HEK293 (cell line): ENCODE measurements at regions not wholly inside any gene's neighbourhood (a gene's known extent, or its start where the extent isn't known, plus 50 kb on each side); places are given as distances from the start of the nearest gene placed in this dataset.
A peak's percentile ranks its signal among the peaks of the same experiment; 100 is the strongest.
"Not testable (repeated sequence)": the region's sequence is repeated elsewhere in the genome, so short reads cannot be mapped to it uniquely, and the experiment has no call there.

Experiments
- CTCF ChIA-PET: fragments of 350-600 bp; formaldehyde crosslinking; extraction: SDS; loops from one replicate; lab custom pipeline; 2021; ENCODE audit warnings: antibody characterized with exemption; lab: Yijun Ruan, JAX
- POLR2A ChIA-PET: fragments of 300-600 bp; formaldehyde crosslinking; extraction: SDS; loops from one replicate; lab custom pipeline; 2020; ENCODE audit warnings: antibody characterized with exemption, inconsistent platforms; lab: Yijun Ruan, JAX
- H3K27ac ChIP-seq: fragments of 200-500 bp; sonication (Bioruptor generic); 2 replicates; pipeline ENCODE4 v1.5.1; 2014; ENCODE audit warnings: low read depth, low read length, control low read depth, inconsistent platforms; ENCODE audit errors: extremely low read depth
- H3K36me3 ChIP-seq, 2 experiments: fragments of 200-500 bp in 1 of 2; sonication (Bioruptor generic) in 1 of 2; 1 replicate in 1 of 2; 2 replicates in 1 of 2; pipeline ENCODE4 v1.5.1; 2014 to 2017; ENCODE audit warnings: inconsistent platforms in 2 of 2, low read length in 2 of 2; ENCODE audit not compliant: control insufficient read depth in 2 of 2, insufficient read depth in 1 of 2
- H3K4me1 ChIP-seq: fragments of 200-500 bp; sonication (Bioruptor generic); 2 replicates; pipeline ENCODE4 v1.5.1; 2014; ENCODE audit warnings: mild to moderate bottlenecking, low read length, inconsistent platforms; ENCODE audit not compliant: control insufficient read depth, insufficient read depth
- H3K4me3 ChIP-seq: 2 replicates; pipeline ENCODE4 v1.5.1; 2011; ENCODE audit warnings: low read depth, mild to moderate bottlenecking, control low read depth, low read length, moderate library complexity
- H3K9me3 ChIP-seq: fragments of 200-500 bp; sonication (Bioruptor generic); 2 replicates; pipeline ENCODE4 v1.5.1; 2014; ENCODE audit warnings: low read depth, low read length, inconsistent platforms; ENCODE audit not compliant: control insufficient read depth, insufficient read depth
- BCL11B ChIP-seq: fragments of 450-650 bp; formaldehyde crosslinking; IDR thresholded peaks from 2 replicates; pipeline ENCODE4 v1.5.1; 2016; ENCODE audit warnings: low read depth, missing biosample characterization, missing genetic modification characterization
- IKZF3 ChIP-seq: fragments of 450-650 bp; IDR thresholded peaks from 2 replicates; pipeline ENCODE4 v1.5.0; 2018; ENCODE audit warnings: missing biosample characterization, mild to moderate bottlenecking, missing genetic modification characterization, moderate library complexity
- REST ChIP-seq: fragments of 450-650 bp; formaldehyde crosslinking; IDR thresholded peaks from 2 replicates; pipeline ENCODE4 v1.5.1; 2016; ENCODE audit warnings: missing biosample characterization, missing genetic modification characterization
- YY2 ChIP-seq: fragments of 450-650 bp; formaldehyde crosslinking; IDR thresholded peaks from 2 replicates; pipeline ENCODE4 v1.5.1; 2016; ENCODE audit warnings: missing biosample characterization, missing genetic modification characterization
- ZBTB48 ChIP-seq: fragments of 450-650 bp; formaldehyde crosslinking; IDR thresholded peaks from 2 replicates; pipeline ENCODE4 v1.5.1; 2016; ENCODE audit warnings: missing biosample characterization, missing genetic modification characterization
- ZNF155 ChIP-seq: fragments of 450-650 bp; formaldehyde crosslinking; IDR thresholded peaks from 2 replicates; pipeline ENCODE4 v1.5.1; 2016; ENCODE audit warnings: missing biosample characterization, missing genetic modification characterization
- ZNF174 ChIP-seq: fragments of 450-650 bp; formaldehyde crosslinking; IDR thresholded peaks from 2 replicates; pipeline ENCODE4 v1.5.0; 2017; ENCODE audit warnings: missing biosample characterization, mild to moderate bottlenecking, missing genetic modification characterization
- ZNF248 ChIP-seq: fragments of 450-650 bp; formaldehyde crosslinking; IDR thresholded peaks from 2 replicates; pipeline ENCODE4 v1.5.1; 2017; ENCODE audit warnings: missing biosample characterization, missing genetic modification characterization
- ZNF280D ChIP-seq: fragments of 450-650 bp; formaldehyde crosslinking; IDR thresholded peaks from 2 replicates; pipeline ENCODE4 v1.5.1; 2016; ENCODE audit warnings: missing biosample characterization, missing genetic modification characterization
- ZNF426 ChIP-seq: fragments of 450-650 bp; formaldehyde crosslinking; IDR thresholded peaks from 2 replicates; pipeline ENCODE4 v1.5.1; 2017; ENCODE audit warnings: missing biosample characterization, missing genetic modification characterization, mild to moderate bottlenecking, inconsistent platforms, moderate library complexity
- ZNF560 ChIP-seq: fragments of 450-650 bp; formaldehyde crosslinking; IDR thresholded peaks from 2 replicates; pipeline ENCODE4 v1.5.1; 2017; ENCODE audit warnings: missing biosample characterization, missing genetic modification characterization, borderline replicate concordance
- ZNF677 ChIP-seq: fragments of 450-650 bp; IDR thresholded peaks from 2 replicates; pipeline ENCODE4 v1.5.0; 2018; ENCODE audit warnings: missing biosample characterization, mild to moderate bottlenecking, missing genetic modification characterization, moderate library complexity
- ZNF785 ChIP-seq: fragments of 450-650 bp; formaldehyde crosslinking; IDR thresholded peaks from 2 replicates; pipeline ENCODE4 v1.5.1; 2016; ENCODE audit warnings: missing biosample characterization, missing genetic modification characterization
- ZNF792 ChIP-seq: fragments of 450-650 bp; formaldehyde crosslinking; IDR thresholded peaks from 2 replicates; pipeline ENCODE4 v1.5.1; 2016; ENCODE audit warnings: missing biosample characterization, missing genetic modification characterization
- ZNF830 ChIP-seq: fragments of 450-650 bp; IDR thresholded peaks from 2 replicates; pipeline ENCODE4 v1.5.0; 2018; ENCODE audit warnings: missing biosample characterization, missing genetic modification characterization, low read depth, mild to moderate bottlenecking, moderate library complexity
- ZSCAN16 ChIP-seq: fragments of 450-650 bp; formaldehyde crosslinking; IDR thresholded peaks from 2 replicates; pipeline ENCODE4 v1.5.1; 2016; ENCODE audit warnings: missing biosample characterization, missing genetic modification characterization
- ZSCAN18 ChIP-seq: fragments of 450-650 bp; formaldehyde crosslinking; IDR thresholded peaks from 2 replicates; pipeline ENCODE4 v1.5.1; 2016; ENCODE audit warnings: missing biosample characterization, missing genetic modification characterization

DNA sequence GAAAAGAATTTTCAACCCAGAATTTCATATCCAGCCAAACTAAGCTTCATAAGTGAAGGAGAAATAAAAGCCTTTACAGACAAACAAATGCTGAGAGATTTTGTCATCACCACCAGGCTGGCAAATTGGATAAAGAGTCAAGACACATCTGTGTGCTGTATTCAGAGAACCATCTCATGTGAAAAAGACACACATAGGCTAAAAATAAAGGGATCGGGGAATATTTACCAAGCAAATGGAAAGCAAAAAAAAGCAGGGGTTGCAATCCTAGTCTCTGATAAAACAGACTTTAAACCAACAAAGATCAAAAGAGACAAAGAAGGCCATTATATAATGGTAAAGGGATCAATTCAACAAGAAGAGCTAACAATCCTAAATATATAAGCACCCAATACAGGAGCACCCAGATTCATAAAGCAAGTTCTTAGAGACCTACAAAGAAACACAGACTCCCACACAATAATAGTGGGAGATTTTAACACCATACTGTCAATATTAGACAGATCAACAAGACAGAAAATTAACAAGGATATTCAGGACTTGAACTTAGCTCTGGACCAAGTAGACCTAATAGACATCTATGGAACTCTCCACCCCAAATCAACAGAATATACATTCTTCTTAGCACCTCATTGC, 55.9 kb upstream of the ACSM6 start:
- H3K27ac ChIP-seq, H3K36me3 ChIP-seq, H3K9me3 ChIP-seq, CTCF ChIA-PET, H3K4me1 ChIP-seq, POLR2A ChIA-PET, H3K4me3 ChIP-seq: not testable (repeated sequence)

GRCh38 chr10:95134490-95134889, 59.5 kb upstream of the ACSM6 start:
- POLR2A ChIA-PET = no interaction called here
- TF ChIP-seq ZNF830 (tag by site-specific recombination) (no peak), ZNF677 (tag by site-specific recombination) (peak; percentile 94), ZSCAN18 (tag by site-specific recombination) (no peak), IKZF3 (tag by site-specific recombination) (no peak)
- Histone ChIP-seq H3K9me3 (no peaks in the 10 kb centered on the region), H3K4me1 (no peaks in the 10 kb centered on the region), H3K36me3 (no peaks in the 10 kb centered on the region), H3K4me3 (no peak overlapping the region), H3K27ac (no peak overlapping the region)
- CTCF ChIA-PET = interaction anchor here (0.6 to 4.0 kb wide), 9 partner anchors 49 to 1068 kb away, joined by 3 to 38 read pairs (median 6); no protein-coding TSS in a partner anchor

- Histone ChIP-seq H3K4me1 (no peaks in the 10 kb centered on the region), H3K4me3 (no peak overlapping the region), H3K36me3 (no peaks in the 10 kb centered on the region), H3K9me3 (no peaks in the 10 kb centered on the region), H3K27ac (no peak overlapping the region)
- POLR2A ChIA-PET = no interaction called here
- TF ChIP-seq ZNF174 (tag by site-specific recombination) = no peak
- TF ChIP-seq ZNF785 (tag by site-specific recombination) = no peak
- TF ChIP-seq BCL11B (tag by site-specific recombination) = no peak
- TF ChIP-seq ZSCAN16 (tag by site-specific recombination) = no peak
- no peak for TF ChIP-seq ZNF155 (tag by site-specific recombination)
- no peak for TF ChIP-seq ZNF248 (tag by site-specific recombination)
- CTCF ChIA-PET = interaction anchor here (0.6 to 4.0 kb wide), 20 partner anchors 9 to 467 kb away, joined by 3 to 38 read pairs (median 4); no protein-coding TSS in a partner anchor
These were observed 60.0 kb upstream of the ACSM6 start for GRCh38 chr10:95133997-95134396.

DNA sequence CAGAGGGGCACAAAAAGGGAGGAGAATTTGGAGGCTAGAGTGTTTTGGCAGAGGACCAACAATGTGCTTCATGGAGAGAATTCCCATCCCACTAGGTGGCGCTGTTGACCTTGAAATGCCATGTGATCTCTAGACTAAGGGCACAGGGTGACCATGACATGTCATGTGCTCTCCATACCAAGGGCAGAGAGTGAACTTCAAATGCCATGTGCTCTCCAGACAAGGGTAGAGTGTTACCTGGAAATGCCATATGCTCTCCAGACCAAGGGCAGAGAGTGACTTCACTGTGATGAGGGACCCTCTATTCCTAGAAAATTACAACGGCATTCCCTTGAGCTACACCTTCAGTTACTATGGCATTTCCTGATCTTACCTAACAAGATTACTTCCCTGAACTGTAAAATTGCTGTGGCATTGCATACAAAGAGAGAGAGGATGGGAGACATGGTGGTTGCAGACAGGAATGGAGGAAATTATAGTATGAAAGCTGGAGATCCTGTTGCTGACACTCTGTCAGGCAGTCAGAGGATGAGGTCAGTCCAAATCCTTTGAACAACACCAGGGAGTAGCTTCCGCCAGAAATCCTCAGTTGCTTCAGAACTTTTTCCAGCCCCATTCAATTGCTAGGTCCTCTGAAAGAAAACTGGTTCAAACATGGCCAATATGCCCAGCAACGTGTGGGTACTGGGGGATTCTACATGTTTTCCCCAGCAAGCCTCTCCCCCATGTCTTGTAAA, 60.9 kb upstream of the ACSM6 start:
- H3K9me3 ChIP-seq = no peaks in the 10 kb centered on the region
- H3K4me3 ChIP-seq = no peak overlapping the region
- no peak overlapping the region for H3K27ac ChIP-seq
- ChIA-PET POLR2A (no interaction called here), CTCF (interaction anchor here (0.5 to 4.0 kb wide), 21 partner anchors 10 to 467 kb away, joined by 3 to 38 read pairs (median 4); no protein-coding TSS in a partner anchor)
- no peaks in the 10 kb centered on the region for H3K4me1 ChIP-seq
- no peaks in the 10 kb centered on the region for H3K36me3 ChIP-seq
- no peak for TF ChIP-seq ZNF792 (tag by site-specific recombination)
- peak; percentile 29; the same call in 1 of the 2 replicates for TF ChIP-seq YY2 (tag by site-specific recombination)
- peak; percentile 64; the same call in 1 of the 2 replicates for TF ChIP-seq ZBTB48 (tag by site-specific recombination)
- peak; percentile 53; the same call in 1 of the 2 replicates for TF ChIP-seq REST
- no peak for TF ChIP-seq ZNF560 (tag by site-specific recombination)
- no peak for TF ChIP-seq ZNF426
- no peak for TF ChIP-seq ZNF280D
